ENCODE measurements at regions not wholly inside any gene's neighbourhood (a gene's known extent, or its start where the extent isn't known, plus 50 kb on each side); places are given as distances from the start of the nearest gene placed in this dataset.

DNA sequence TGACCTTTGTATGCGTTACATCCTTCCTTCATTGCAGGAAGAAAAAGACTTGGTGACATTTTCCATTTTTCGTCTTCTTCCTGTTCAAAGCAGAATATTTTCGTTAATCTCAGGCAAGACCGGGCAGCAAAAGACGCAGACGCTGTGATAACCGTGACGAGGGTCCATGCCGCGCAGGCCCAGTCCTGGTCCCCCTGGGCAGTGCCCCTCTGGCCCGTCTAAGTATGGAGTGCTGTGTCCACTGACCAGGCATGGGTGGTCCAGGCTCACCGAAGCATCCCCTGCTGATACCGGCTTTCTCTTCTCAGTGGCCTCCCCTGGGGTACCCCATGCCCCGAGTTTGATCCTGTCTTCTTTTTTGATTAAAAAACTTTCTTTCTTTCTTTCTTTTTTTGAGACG lies 135.2 kb upstream of the ASB18 start:
- H3K27me3 ChIP-seq (ENCODE audit: low read length): peaks cover 13% of the 10 kb centered on the region
- no peaks in the 10 kb centered on the region for H3K9me2 ChIP-seq (replicated peaks; ENCODE audit: low read length)
- TF ChIP-seq, protein P1, sequence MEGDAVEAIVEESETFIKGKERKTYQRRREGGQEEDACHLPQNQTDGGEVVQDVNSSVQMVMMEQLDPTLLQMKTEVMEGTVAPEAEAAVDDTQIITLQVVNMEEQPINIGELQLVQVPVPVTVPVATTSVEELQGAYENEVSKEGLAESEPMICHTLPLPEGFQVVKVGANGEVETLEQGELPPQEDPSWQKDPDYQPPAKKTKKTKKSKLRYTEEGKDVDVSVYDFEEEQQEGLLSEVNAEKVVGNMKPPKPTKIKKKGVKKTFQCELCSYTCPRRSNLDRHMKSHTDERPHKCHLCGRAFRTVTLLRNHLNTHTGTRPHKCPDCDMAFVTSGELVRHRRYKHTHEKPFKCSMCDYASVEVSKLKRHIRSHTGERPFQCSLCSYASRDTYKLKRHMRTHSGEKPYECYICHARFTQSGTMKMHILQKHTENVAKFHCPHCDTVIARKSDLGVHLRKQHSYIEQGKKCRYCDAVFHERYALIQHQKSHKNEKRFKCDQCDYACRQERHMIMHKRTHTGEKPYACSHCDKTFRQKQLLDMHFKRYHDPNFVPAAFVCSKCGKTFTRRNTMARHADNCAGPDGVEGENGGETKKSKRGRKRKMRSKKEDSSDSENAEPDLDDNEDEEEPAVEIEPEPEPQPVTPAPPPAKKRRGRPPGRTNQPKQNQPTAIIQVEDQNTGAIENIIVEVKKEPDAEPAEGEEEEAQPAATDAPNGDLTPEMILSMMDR (conservative IDR thresholded peaks at IDR 0.05; ENCODE audit: low read depth, low read length): no peak
- TF ChIP-seq EZH2 (IDR thresholded peaks at IDR 0.05; ENCODE audit: low read length, unreplicated experiment): no peak
- no peak for TF ChIP-seq EZH2phosphoT487 (IDR thresholded peaks at IDR 0.05; ENCODE audit: borderline replicate concordance, low read length)
- no peak overlapping the region for H3K4me3 ChIP-seq (ENCODE audit: low read length)
- no peak overlapping the region for H3K9ac ChIP-seq (ENCODE audit: low read length)
- no peaks in the 10 kb centered on the region for H3F3A ChIP-seq (ENCODE audit: low read length, unreplicated experiment)
- intact Hi-C loops (cut with micrococcal nuclease): no loop called here
- ATAC-seq: no peak
- no peak overlapping the region for H3K27ac ChIP-seq (ENCODE audit: low read length)
- H3K9me3 ChIP-seq (ENCODE audit: low read length): no peaks in the 10 kb centered on the region
- H4K20me1 ChIP-seq (ENCODE audit: low read length): no peaks in the 10 kb centered on the region
- BruUV-seq (replicated peaks): no TSS peak
- H3K4me1 ChIP-seq (ENCODE audit: insufficient read depth, low read length): no peaks in the 10 kb centered on the region
- H3K79me2 ChIP-seq (ENCODE audit: low read length): no peaks in the 10 kb centered on the region
- ChIA-PET POLR2A (ENCODE audit: unreplicated experiment) (no interaction called here), CTCF (no interaction called here)
- DNase-seq: no peak
- H3K36me3 ChIP-seq (ENCODE audit: low read depth, low read length): no peaks in the 10 kb centered on the region
- no peak overlapping the region for H3K4me2 ChIP-seq (ENCODE audit: low read length)
- H2AFZ ChIP-seq (ENCODE audit: low read length): no peak overlapping the region

DNA sequence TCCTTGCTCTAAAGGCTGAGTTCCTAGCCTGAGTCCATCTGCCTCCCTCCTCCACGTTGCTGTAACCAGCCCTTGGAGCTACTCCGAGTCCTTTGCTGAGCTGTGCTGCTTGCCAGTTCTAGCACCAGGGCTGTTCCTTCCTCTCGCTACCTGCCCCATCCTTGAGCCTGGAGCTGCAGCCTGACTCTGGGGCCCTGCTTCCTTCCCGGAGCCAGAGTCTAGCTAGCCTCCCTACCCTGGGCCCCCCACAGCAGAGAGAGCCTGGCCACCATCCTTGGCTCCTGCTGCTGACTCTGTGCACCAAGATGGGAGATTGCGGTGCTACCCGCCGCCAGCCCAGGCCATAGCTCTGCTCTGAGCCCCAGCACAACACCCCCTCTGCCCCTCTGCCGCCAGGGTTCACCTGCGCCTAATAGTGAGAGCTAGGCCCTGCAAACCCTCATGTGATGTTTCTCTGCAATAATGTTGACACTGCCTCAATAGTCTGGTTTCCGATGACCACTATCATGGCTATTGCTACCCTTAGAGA lies 135.9 kb upstream of the ASB18 start:
- Histone ChIP-seq H2AFZ (ENCODE audit: low read length) (no peak overlapping the region), H3K4me3 (ENCODE audit: low read length) (no peak overlapping the region), H3K9ac (ENCODE audit: low read length) (no peak overlapping the region), H3K27ac (ENCODE audit: low read length) (no peak overlapping the region), H3K4me2 (ENCODE audit: low read length) (no peak overlapping the region), H3K79me2 (ENCODE audit: low read length) (no peaks in the 10 kb centered on the region), H3K9me3 (ENCODE audit: low read length) (no peaks in the 10 kb centered on the region), H3K36me3 (ENCODE audit: low read depth, low read length) (no peaks in the 10 kb centered on the region), H3K4me1 (ENCODE audit: insufficient read depth, low read length) (no peaks in the 10 kb centered on the region), H3F3A (ENCODE audit: low read length, unreplicated experiment) (no peaks in the 10 kb centered on the region), H3K27me3 (ENCODE audit: low read length) (peaks cover 13% of the 10 kb centered on the region), H4K20me1 (ENCODE audit: low read length) (no peaks in the 10 kb centered on the region), H3K9me2 (replicated peaks; ENCODE audit: low read length) (no peaks in the 10 kb centered on the region)
- POLR2A ChIA-PET (ENCODE audit: unreplicated experiment): no interaction called here
- ATAC-seq: no peak
- intact Hi-C loops (cut with micrococcal nuclease): no loop called here
- no peak for TF ChIP-seq EZH2 (IDR thresholded peaks at IDR 0.05; ENCODE audit: low read length, unreplicated experiment)
- no peak for TF ChIP-seq EZH2phosphoT487 (IDR thresholded peaks at IDR 0.05; ENCODE audit: borderline replicate concordance, low read length)
- TF ChIP-seq, protein P1 (conservative IDR thresholded peaks at IDR 0.05; ENCODE audit: low read depth, low read length): no peak
- no peak for DNase-seq
- no TSS peak for BruUV-seq (replicated peaks)
- CTCF ChIA-PET: no interaction called here

DNA sequence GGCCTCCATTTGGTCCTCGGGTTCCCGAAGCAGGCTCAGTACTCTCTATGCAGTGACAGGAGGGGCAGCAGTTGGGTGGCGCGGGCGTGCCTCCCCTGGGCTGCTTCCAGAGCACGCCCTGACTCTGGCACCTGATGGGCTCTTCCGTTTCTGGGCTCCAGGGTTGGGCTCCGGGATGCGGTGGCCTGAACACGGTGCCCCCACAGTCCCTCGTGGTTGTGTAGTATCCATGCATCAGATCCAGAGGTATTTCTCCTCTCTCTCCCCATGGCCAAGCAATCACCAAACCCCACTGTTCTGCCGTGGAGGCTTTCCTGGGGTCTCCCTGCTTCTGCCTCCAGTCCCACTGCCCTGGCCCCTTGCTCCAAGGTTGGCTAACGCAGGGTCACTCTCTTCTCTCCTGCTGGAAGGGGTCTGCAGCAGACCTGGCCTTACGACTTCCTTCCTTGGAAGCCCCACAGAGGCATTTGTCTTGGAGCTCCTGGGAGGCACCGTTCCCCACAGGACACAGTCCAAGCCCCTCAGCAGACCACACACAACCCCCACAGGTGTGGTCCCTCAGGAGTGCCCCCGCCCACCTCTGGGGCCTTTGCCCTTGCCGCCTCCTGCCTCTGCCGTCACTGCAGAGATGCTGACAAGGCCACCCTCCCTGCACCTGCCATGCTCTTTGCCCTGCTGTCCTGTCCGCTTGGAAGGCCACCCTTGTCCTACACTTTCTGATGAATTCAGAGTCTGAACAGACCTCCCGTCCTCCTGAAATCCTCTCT lies 136.6 kb upstream of the ASB18 start:
- ATAC-seq (no peak), DNase-seq (no peak)
- intact Hi-C loops (cut with micrococcal nuclease): no loop called here
- POLR2A ChIA-PET (ENCODE audit: unreplicated experiment): no interaction called here
- H3F3A ChIP-seq (ENCODE audit: low read length, unreplicated experiment): no peaks in the 10 kb centered on the region
- no peak overlapping the region for H2AFZ ChIP-seq (ENCODE audit: low read length)
- H3K79me2 ChIP-seq (ENCODE audit: low read length): no peaks in the 10 kb centered on the region
- no peak overlapping the region for H3K4me2 ChIP-seq (ENCODE audit: low read length)
- H3K9me2 ChIP-seq (replicated peaks; ENCODE audit: low read length): no peaks in the 10 kb centered on the region
- no peak for TF ChIP-seq EZH2phosphoT487 (IDR thresholded peaks at IDR 0.05; ENCODE audit: borderline replicate concordance, low read length)
- TF ChIP-seq EZH2 (IDR thresholded peaks at IDR 0.05; ENCODE audit: low read length, unreplicated experiment): no peak
- TF ChIP-seq, protein P1 (conservative IDR thresholded peaks at IDR 0.05; ENCODE audit: low read depth, low read length): no peak
- H4K20me1 ChIP-seq (ENCODE audit: low read length): no peaks in the 10 kb centered on the region
- peaks cover 13% of the 10 kb centered on the region for H3K27me3 ChIP-seq (ENCODE audit: low read length)
- H3K27ac ChIP-seq (ENCODE audit: low read length): no peak overlapping the region
- no peak overlapping the region for H3K4me3 ChIP-seq (ENCODE audit: low read length)
- CTCF ChIA-PET: no interaction called here
- no peaks in the 10 kb centered on the region for H3K36me3 ChIP-seq (ENCODE audit: low read depth, low read length)
- BruUV-seq (replicated peaks): no TSS peak
- H3K9me3 ChIP-seq (ENCODE audit: low read length): no peaks in the 10 kb centered on the region
- no peaks in the 10 kb centered on the region for H3K4me1 ChIP-seq (ENCODE audit: insufficient read depth, low read length)
- no peak overlapping the region for H3K9ac ChIP-seq (ENCODE audit: low read length)

Measured in PC-3 (cell line).